ENCODE measurements at regions not wholly inside any gene's neighbourhood (a gene's known extent, or its start where the extent isn't known, plus 50 kb on each side); places are given as distances from the start of the nearest gene placed in this dataset.
"Not testable (repeated sequence)": the region's sequence is repeated elsewhere in the genome, so short reads cannot be mapped to it uniquely, and the experiment has no call there.

GRCh38 chr22:11035031-11035873 lies 4492.7 kb upstream of the OR11H1 start:
- not testable (repeated sequence) for H3K9ac ChIP-seq (ENCODE audit: low read length in 2 of 2); H3K4me3 ChIP-seq (ENCODE audit: low read length in 2 of 2); H3K4me1 ChIP-seq (ENCODE audit: control insufficient read depth, insufficient read depth, low read length); H3K27me3 ChIP-seq (ENCODE audit: control insufficient read depth in 1 of 2, insufficient read depth in 2 of 2, low read length in 2 of 2); H3K27ac ChIP-seq (ENCODE audit: low read length); H3K36me3 ChIP-seq (ENCODE audit: control insufficient read depth in 2 of 2, insufficient read depth in 2 of 2, low read length in 2 of 2)
- H3K9me3 ChIP-seq (ENCODE audit: control insufficient read depth in 2 of 2, low read length in 2 of 2), result peaks cover 0 to 39% of the 10 kb centered on the region in 2 donors

- H3K9me3 ChIP-seq (ENCODE audit: control insufficient read depth in 2 of 2, low read length in 2 of 2), result peaks cover 4 to 31% of the 10 kb centered on the region in 2 donors
- H3K9ac ChIP-seq (ENCODE audit: low read length in 2 of 2); H3K27me3 ChIP-seq (ENCODE audit: control insufficient read depth in 1 of 2, insufficient read depth in 2 of 2, low read length in 2 of 2): not testable (repeated sequence)
These were observed 4490.7 kb upstream of the OR11H1 start for GRCh38 chr22:11037314-11037713.

GRCh38 chr22:11037814-11038213 lies 4490.2 kb upstream of the OR11H1 start:
- H3K9me3 ChIP-seq (ENCODE audit: control insufficient read depth in 2 of 2, low read length in 2 of 2), result peaks cover 4 to 31% of the 10 kb centered on the region in 2 donors
- H3K36me3 ChIP-seq (ENCODE audit: control insufficient read depth in 2 of 2, insufficient read depth in 2 of 2, low read length in 2 of 2); H3K9ac ChIP-seq (ENCODE audit: low read length in 2 of 2); H3K4me1 ChIP-seq (ENCODE audit: control insufficient read depth, insufficient read depth, low read length); H3K27me3 ChIP-seq (ENCODE audit: control insufficient read depth in 1 of 2, insufficient read depth in 2 of 2, low read length in 2 of 2); H3K27ac ChIP-seq (ENCODE audit: low read length): not testable (repeated sequence)
- peak overlapping the region in 1 of 2 donors; percentile 23 for H3K4me3 ChIP-seq (ENCODE audit: low read length in 2 of 2)

More at GRCh38 chr22:11037314-11037713, 4490.7 kb upstream of the OR11H1 start:
- not testable (repeated sequence) for H3K4me3 ChIP-seq (ENCODE audit: low read length in 2 of 2); H3K4me1 ChIP-seq (ENCODE audit: control insufficient read depth, insufficient read depth, low read length); H3K27ac ChIP-seq (ENCODE audit: low read length); H3K36me3 ChIP-seq (ENCODE audit: control insufficient read depth in 2 of 2, insufficient read depth in 2 of 2, low read length in 2 of 2)

GRCh38 chr22:11038786-11039185 lies 4489.2 kb upstream of the OR11H1 start:
- H3K27me3 ChIP-seq (ENCODE audit: control insufficient read depth in 1 of 2, insufficient read depth in 2 of 2, low read length in 2 of 2); H3K9ac ChIP-seq (ENCODE audit: low read length in 2 of 2); H3K4me3 ChIP-seq (ENCODE audit: low read length in 2 of 2); H3K4me1 ChIP-seq (ENCODE audit: control insufficient read depth, insufficient read depth, low read length); H3K27ac ChIP-seq (ENCODE audit: low read length); H3K36me3 ChIP-seq (ENCODE audit: control insufficient read depth in 2 of 2, insufficient read depth in 2 of 2, low read length in 2 of 2): not testable (repeated sequence)
- peaks cover 8 to 31% of the 10 kb centered on the region in 2 donors for H3K9me3 ChIP-seq (ENCODE audit: control insufficient read depth in 2 of 2, low read length in 2 of 2)

- H3K27me3 ChIP-seq (ENCODE audit: control insufficient read depth in 1 of 2, insufficient read depth in 2 of 2, low read length in 2 of 2); H3K36me3 ChIP-seq (ENCODE audit: control insufficient read depth in 2 of 2, insufficient read depth in 2 of 2, low read length in 2 of 2); H3K4me1 ChIP-seq (ENCODE audit: control insufficient read depth, insufficient read depth, low read length); H3K27ac ChIP-seq (ENCODE audit: low read length); H3K9ac ChIP-seq (ENCODE audit: low read length in 2 of 2); H3K4me3 ChIP-seq (ENCODE audit: low read length in 2 of 2): not testable (repeated sequence)
- H3K9me3 ChIP-seq (ENCODE audit: control insufficient read depth in 2 of 2, low read length in 2 of 2), result peaks cover 8 to 21% of the 10 kb centered on the region in 2 donors
These were observed 4486.6 kb upstream of the OR11H1 start for GRCh38 chr22:11041416-11041815.

- Histone ChIP-seq H3K4me3 (ENCODE audit: low read length in 2 of 2) (no peak overlapping the region), H3K27ac (ENCODE audit: low read length) (no peak overlapping the region), H3K36me3 (ENCODE audit: control insufficient read depth in 2 of 2, insufficient read depth in 2 of 2, low read length in 2 of 2) (no peaks in the 10 kb centered on the region), H3K27me3 (ENCODE audit: control insufficient read depth in 1 of 2, insufficient read depth in 2 of 2, low read length in 2 of 2) (no peaks in the 10 kb centered on the region), H3K9me3 (ENCODE audit: control insufficient read depth in 2 of 2, low read length in 2 of 2) (peaks cover 8 to 21% of the 10 kb centered on the region in 2 donors), H3K4me1 (ENCODE audit: control insufficient read depth, insufficient read depth, low read length) (no peaks in the 10 kb centered on the region), H3K9ac (ENCODE audit: low read length in 2 of 2) (no peak overlapping the region)
These were observed 4485.9 kb upstream of the OR11H1 start for GRCh38 chr22:11042116-11042515.

- not testable (repeated sequence) for H3K27me3 ChIP-seq (ENCODE audit: control insufficient read depth in 1 of 2, insufficient read depth in 2 of 2, low read length in 2 of 2); H3K4me3 ChIP-seq (ENCODE audit: low read length in 2 of 2); H3K9me3 ChIP-seq (ENCODE audit: control insufficient read depth in 2 of 2, low read length in 2 of 2); H3K4me1 ChIP-seq (ENCODE audit: control insufficient read depth, insufficient read depth, low read length); H3K9ac ChIP-seq (ENCODE audit: low read length in 2 of 2); H3K27ac ChIP-seq (ENCODE audit: low read length); H3K36me3 ChIP-seq (ENCODE audit: control insufficient read depth in 2 of 2, insufficient read depth in 2 of 2, low read length in 2 of 2)
These were observed 4484.7 kb upstream of the OR11H1 start for GRCh38 chr22:11043289-11043688.

- H3K36me3 ChIP-seq (ENCODE audit: control insufficient read depth in 2 of 2, insufficient read depth in 2 of 2, low read length in 2 of 2); H3K27ac ChIP-seq (ENCODE audit: low read length); H3K4me1 ChIP-seq (ENCODE audit: control insufficient read depth, insufficient read depth, low read length); H3K4me3 ChIP-seq (ENCODE audit: low read length in 2 of 2); H3K9me3 ChIP-seq (ENCODE audit: control insufficient read depth in 2 of 2, low read length in 2 of 2); H3K27me3 ChIP-seq (ENCODE audit: control insufficient read depth in 1 of 2, insufficient read depth in 2 of 2, low read length in 2 of 2); H3K9ac ChIP-seq (ENCODE audit: low read length in 2 of 2): not testable (repeated sequence)
These were observed 4479.1 kb upstream of the OR11H1 start for GRCh38 chr22:11048884-11049283.

- not testable (repeated sequence) for H3K27me3 ChIP-seq (ENCODE audit: control insufficient read depth in 1 of 2, insufficient read depth in 2 of 2, low read length in 2 of 2); H3K4me1 ChIP-seq (ENCODE audit: control insufficient read depth, insufficient read depth, low read length); H3K27ac ChIP-seq (ENCODE audit: low read length); H3K4me3 ChIP-seq (ENCODE audit: low read length in 2 of 2); H3K9ac ChIP-seq (ENCODE audit: low read length in 2 of 2); H3K36me3 ChIP-seq (ENCODE audit: control insufficient read depth in 2 of 2, insufficient read depth in 2 of 2, low read length in 2 of 2)
- H3K9me3 ChIP-seq (ENCODE audit: control insufficient read depth in 2 of 2, low read length in 2 of 2), result peaks cover 0 to 10% of the 10 kb centered on the region in 2 donors
These were observed 4477.8 kb upstream of the OR11H1 start for GRCh38 chr22:11050226-11050625.

GRCh38 chr22:11051401-11052112 lies 4476.4 kb upstream of the OR11H1 start:
- not testable (repeated sequence) for H3K4me3 ChIP-seq (ENCODE audit: low read length in 2 of 2); H3K27me3 ChIP-seq (ENCODE audit: control insufficient read depth in 1 of 2, insufficient read depth in 2 of 2, low read length in 2 of 2); H3K27ac ChIP-seq (ENCODE audit: low read length); H3K9ac ChIP-seq (ENCODE audit: low read length in 2 of 2); H3K4me1 ChIP-seq (ENCODE audit: control insufficient read depth, insufficient read depth, low read length); H3K36me3 ChIP-seq (ENCODE audit: control insufficient read depth in 2 of 2, insufficient read depth in 2 of 2, low read length in 2 of 2)
- H3K9me3 ChIP-seq (ENCODE audit: control insufficient read depth in 2 of 2, low read length in 2 of 2), result peaks cover 2 to 15% of the 10 kb centered on the region in 2 donors

Data from stomach smooth muscle (tissue), 2 donors.